H1 (cell line): ENCODE measurements at regions not wholly inside any gene's neighbourhood (a gene's known extent, or its start where the extent isn't known, plus 50 kb on each side); places are given as distances from the start of the nearest gene placed in this dataset.

ENCODE experiments used
- ASH2L ChIP-seq: fragments of 200-600, 300-600 bp; sonication (generic); IDR thresholded peaks from one replicate; pipeline ENCODE4 v1.7.1; 2017; ENCODE audit warnings: low read length
- KDM1A ChIP-seq: fragments of 200-600, 300-600 bp; sonication (generic); IDR thresholded peaks from 2 replicates; pipeline ENCODE4 v1.7.1; 2016; ENCODE audit warnings: mild to moderate bottlenecking, low read length, borderline replicate concordance
- NRF1 ChIP-seq: IDR thresholded peaks from 2 replicates; pipeline ENCODE4 v1.6.1; 2011; ENCODE audit warnings: mild to moderate bottlenecking, low read depth, low read length, improper control_type of control experiment
- POU5F1 ChIP-seq: IDR thresholded peaks from 2 replicates; pipeline ENCODE4 v1.6.1; 2011; ENCODE audit warnings: low read depth, mild to moderate bottlenecking, low read length, moderate library complexity
- TF ChIP-seq, protein P1 (sequence below): IDR thresholded peaks from 2 replicates; pipeline ENCODE4 v1.6.1; 2011; ENCODE audit warnings: low read depth, mild to moderate bottlenecking, low read length; ENCODE audit not compliant: insufficient read depth

GRCh38 chr10:60645980-60646379 is 132.3 kb upstream of the CDK1 start (continued):
- TF ChIP-seq KDM1A (no peak), ASH2L (no peak), NRF1 (no peak), POU5F1 (no peak)
- TF ChIP-seq, protein P1, sequence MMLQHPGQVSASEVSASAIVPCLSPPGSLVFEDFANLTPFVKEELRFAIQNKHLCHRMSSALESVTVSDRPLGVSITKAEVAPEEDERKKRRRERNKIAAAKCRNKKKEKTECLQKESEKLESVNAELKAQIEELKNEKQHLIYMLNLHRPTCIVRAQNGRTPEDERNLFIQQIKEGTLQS = no peak
